ENCODE measurements at regions not wholly inside any gene's neighbourhood (a gene's known extent, or its start where the extent isn't known, plus 50 kb on each side); places are given as distances from the start of the nearest gene placed in this dataset.
A peak's percentile ranks its signal among the peaks of the same experiment; 100 is the strongest.

- peak; percentile 87 for ATAC-seq
Observed at GRCh38 chr14:101151226-101151926, 247.9 kb upstream of the RTL1 start.

GRCh38 chr14:101151927-101152305, 248.4 kb upstream of the RTL1 start:
- no peak for ATAC-seq

GRCh38 chr14:101152855-101153254, 249.3 kb upstream of the RTL1 start:
- ATAC-seq: no peak

DNA sequence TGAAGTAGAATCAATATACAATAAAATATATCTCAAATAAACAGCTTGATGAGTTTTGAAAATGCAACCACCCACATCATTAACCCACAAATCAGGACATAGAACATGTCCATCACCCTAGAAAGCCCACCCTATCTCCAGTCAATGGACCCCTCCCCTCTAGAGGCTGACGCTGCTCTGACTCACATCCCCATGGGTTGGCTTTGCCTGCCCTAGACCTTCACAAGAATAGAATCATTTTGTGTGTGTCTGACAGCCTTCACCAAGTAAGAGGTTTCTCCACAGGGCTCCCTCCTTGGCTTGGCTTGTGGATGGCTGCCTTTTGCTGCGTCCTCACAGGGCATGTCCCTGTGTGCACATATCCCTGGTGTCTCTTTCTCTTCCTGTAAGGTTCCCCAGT, 250.2 kb upstream of the RTL1 start:
- no peak for ATAC-seq

GRCh38 chr14:101155575-101155974, 252.1 kb upstream of the RTL1 start:
- ATAC-seq: no peak

- no peak for ATAC-seq
Observed at GRCh38 chr14:101167428-101167827, 263.9 kb upstream of the RTL1 start.

DNA sequence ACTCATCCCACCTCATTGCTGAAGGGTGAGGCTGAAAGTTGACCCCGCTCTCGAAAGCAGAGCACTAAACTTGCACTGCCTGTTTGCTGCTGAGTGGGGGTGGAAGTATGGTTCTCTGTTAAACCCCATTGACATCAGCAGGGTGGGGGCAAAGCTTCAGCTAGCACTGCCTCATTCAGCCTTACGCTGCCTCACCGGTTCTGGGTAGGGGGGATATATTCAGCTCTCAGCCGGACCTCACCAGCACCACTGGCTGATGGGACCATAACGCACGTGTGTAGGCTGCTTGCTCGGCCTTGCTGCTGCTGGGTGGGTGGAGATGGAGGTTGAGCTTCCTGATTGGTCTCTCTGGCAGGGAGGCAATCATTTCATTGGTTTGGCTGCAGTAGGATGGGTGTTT, 265.7 kb upstream of the RTL1 start:
- ATAC-seq: no peak

DNA sequence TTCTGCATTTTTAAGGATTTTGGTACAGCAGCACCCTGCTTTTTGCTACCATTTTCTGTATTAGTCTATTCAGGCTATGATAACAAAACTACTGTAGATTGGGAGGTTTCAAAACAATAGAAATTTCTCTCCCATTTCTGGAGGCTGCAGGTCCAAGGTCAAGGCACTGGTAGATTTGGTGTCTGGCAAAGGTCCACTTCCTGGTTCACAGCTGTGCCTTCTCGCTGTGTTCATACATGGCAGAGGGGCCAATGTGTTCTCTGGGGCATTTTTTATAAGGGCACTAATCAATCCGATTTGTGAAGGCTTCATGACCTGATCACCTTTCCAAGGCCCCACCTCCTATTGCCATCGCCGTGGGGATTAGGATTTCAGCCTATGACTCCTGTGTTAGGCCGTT, 268.1 kb upstream of the RTL1 start:
- ATAC-seq: no peak

- ATAC-seq: no peak
Observed at GRCh38 chr14:101173698-101174521, 270.4 kb upstream of the RTL1 start.

DNA sequence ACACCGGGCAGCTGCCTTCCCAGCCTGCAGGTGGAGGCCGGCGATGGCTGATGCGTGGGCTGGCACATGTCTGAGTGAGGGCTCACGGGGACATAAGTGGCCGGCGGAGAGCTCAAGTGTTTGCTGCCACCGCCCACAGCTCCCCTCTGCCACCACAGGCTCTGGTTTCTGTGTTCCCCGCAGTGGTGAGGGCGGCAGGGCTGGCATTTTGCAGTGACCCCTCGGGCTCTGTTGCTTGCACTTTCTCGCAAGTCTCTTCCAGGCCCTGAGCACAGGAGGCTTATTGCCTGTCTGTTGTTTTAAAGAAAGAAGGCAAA, 271.0 kb upstream of the RTL1 start:
- no peak for ATAC-seq

DNA sequence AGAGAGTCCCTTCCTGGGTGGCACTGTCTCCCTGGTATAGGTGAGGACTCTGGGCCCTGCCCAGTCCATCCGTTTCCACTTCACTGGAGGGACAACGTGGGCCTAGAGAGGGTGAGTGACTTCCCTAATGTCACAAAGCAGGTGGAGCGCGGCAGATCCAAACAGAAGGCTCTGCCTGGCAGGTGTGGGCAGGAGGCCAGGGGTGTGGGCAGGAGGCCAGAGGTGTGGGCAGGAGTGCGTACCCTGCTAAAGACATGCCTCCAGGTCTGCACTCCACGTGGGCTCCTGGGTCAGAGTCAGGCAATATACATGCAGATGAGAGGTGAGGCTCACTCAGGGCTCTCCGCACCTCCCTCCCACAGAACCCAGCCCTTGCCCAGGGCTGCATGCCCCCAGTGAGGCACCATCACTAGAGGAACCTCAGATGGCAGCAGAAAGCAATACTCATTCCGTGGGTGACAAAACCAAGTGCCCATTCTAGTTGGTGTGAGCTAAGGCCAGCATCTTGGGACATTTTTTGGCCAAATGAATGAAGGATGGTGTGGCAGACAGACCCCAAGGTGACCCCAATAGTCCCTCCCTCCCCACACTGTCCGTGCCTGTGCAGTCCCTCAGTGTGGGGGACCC, 271.6 kb upstream of the RTL1 start:
- no peak for ATAC-seq

DNA sequence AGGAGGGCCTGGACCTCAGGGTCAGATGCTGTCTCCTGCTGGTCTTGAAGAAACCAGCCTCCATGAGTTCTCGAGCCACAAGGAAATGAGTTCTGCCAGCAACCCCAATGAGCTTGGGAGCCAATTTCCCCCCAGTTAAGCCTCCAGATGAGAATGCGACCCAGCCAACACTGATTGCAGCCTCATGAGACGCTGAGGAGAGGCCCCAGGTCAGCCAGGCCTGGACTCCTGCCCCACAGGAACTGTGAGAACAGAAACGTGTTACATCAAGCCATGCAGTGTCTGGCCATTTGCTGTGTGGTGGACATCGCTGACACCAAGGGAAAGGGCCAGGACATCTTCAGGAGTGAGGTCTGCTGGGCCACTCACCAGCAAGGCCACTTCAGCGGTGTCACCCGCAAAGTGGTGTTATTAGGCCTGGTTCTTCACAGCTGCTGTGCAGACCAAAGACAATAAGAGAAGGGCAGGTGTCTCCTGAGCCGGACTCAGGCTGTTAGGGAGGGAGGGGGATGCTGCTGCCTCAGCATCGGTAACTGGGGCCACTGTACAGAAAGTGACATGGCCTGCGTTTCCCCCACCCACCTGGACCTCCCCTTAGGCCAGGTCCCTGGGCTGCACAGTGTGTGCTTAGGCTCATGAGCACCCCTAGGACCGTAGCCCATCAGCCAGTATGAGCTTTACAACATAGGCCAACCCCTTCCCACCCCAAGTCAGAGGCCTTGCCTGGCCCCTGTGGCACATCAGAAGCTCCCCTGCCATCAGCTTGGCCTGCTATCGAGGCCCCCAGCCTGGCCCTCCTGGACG, 272.4 kb upstream of the RTL1 start:
- no peak for ATAC-seq

DNA sequence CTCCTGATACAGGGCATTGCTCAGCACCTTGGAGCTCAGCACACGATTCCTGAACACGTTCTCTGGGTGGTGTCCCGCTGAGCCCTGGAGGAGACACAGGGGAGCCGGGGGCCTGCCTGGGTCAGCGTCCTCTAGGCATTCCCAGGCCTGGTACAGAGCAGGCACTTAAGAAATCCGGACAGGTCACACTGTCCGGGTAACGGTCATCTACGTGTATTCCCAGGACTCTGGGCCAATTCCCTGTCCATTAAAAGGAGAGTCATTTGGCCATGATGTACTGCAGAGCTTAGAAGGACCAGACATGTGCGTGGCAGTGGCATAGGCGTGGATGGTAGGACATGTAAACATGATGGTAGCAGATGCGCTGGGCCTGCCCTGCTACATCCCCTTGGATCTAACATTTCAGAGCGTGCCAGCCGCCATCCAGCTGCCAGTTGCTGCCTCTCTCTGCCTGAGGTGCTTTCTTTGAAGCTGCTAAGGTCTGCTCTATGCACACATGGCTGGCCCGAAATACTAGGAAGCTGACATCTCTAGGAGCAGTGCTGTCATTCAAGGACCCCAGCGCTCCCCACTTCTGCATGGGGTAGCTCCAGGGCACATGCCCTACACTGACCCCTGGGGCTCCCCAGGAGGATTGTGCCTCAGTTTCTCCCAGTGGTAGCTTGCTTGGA, 273.1 kb upstream of the RTL1 start:
- no peak for ATAC-seq

GRCh38 chr14:101177301-101177971, 273.9 kb upstream of the RTL1 start:
- ATAC-seq: no peak

GRCh38 chr14:101178184-101179072, 274.9 kb upstream of the RTL1 start:
- no peak for ATAC-seq

DNA sequence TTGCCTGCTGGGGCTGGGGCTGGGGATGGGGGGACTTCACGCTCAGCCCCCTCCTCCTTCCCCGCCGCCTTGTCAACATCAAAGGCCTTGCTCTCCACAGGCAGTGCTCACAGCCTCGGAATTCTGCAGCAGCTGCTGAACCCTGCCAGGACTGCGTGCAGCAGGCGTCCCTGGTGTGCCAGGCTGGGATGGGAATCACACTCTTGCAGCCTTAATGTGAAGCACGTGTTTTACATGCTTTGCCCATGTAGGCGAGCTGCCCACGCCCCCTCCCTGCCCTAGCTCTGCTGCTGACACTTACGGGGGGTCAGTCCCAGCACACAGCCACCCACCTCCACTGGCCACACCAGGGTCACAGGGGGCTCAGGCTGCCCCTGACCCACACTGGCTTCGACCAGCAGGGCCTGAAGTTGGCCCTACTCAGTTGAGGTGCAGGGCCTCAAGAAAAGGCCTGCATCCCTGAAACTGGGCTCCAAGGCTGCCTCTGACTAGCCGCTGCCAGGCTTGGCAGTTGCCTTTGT, 276.2 kb upstream of the RTL1 start:
- ATAC-seq: no peak

- ATAC-seq: no peak
Observed at GRCh38 chr14:101181446-101182313, 278.2 kb upstream of the RTL1 start.

DNA sequence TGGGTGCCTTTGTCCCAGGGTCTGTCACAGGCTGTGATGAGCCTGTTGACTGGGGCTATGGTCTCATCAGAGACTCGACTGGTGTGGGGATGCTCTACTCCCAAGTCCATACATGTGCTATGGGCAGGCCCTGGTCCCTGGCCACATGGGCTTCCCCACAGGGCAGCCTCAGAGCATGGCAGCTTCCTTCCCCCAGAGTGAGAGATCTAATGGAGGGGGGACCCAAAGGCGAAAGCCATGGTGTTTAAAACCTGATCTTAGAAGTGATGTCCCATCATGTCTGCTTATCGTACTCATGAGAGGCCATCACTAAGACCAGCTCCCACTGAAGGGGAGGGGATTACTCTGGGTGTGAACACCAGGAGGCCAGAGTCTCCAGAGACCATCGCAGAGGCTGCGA, 279.0 kb upstream of the RTL1 start:
- ATAC-seq: no peak

- ATAC-seq: no peak
Observed at GRCh38 chr14:101183376-101184103, 280.0 kb upstream of the RTL1 start.

All from esophagus mucosa (tissue), 1 donor.